GM12878 (cell line): ENCODE measurements at regions not wholly inside any gene's neighbourhood (a gene's known extent, or its start where the extent isn't known, plus 50 kb on each side); places are given as distances from the start of the nearest gene placed in this dataset.
A peak's percentile ranks its signal among the peaks of the same experiment; 100 is the strongest.

Experiments used
- ATAC-seq: fragments of 200-7000 bp; cut with Tn5 transposase; 3 replicates; pipeline ENCODE4 v1.9.1; 2020; ENCODE audit warnings: mild to moderate bottlenecking, moderate library complexity
- BruUV-seq: library from RNA; stranded (reverse); fragments of 400-500 nt; replicated peaks from 2 replicates; lab custom pipeline; 2021; lab: Mats Ljungman, UMichigan
- CTCF ChIA-PET: fragments of 300-600 bp; sonication (Branson Sonifier 250); formaldehyde crosslinking; extraction: SDS; loops from one replicate; lab custom pipeline; 2021; ENCODE audit warnings: inconsistent platforms; lab: Yijun Ruan, JAX
- POLR2A ChIA-PET: fragments of 350-600 bp; formaldehyde crosslinking; extraction: SDS; loops from one replicate; lab custom pipeline; 2021; ENCODE audit warnings: inconsistent platforms; lab: Charles Lee
- RAD21 ChIA-PET: fragments of 300-600 bp; sonication (Branson Sonifier 250); formaldehyde crosslinking; loops from one replicate; lab custom pipeline; 2023; ENCODE audit warnings: antibody characterized with exemption; ENCODE audit not compliant: unreplicated experiment; lab: Charles Lee
- SMC1A ChIA-PET: fragments of 300-600 bp; sonication (Branson Sonifier 250); formaldehyde crosslinking; loops from one replicate; lab custom pipeline; 2023; ENCODE audit not compliant: unreplicated experiment, uncharacterized antibody; lab: Charles Lee
- DNase-seq: peaks from one replicate; pipeline ENCODE4 v3.0.0-alpha.2; 2011; ENCODE audit warnings: low read depth, low spot score
- FAIRE-seq: peaks from 3 replicates; lab custom pipeline; 2011; peaks lifted over from hg19 to GRCh38; lab: Jason Lieb, UNC
- H2AFZ ChIP-seq: 2 replicates; pipeline ENCODE4 v1.6.0; 2011; ENCODE audit warnings: low read depth, low read length, control low read depth; ENCODE audit not compliant: control insufficient read depth
- H3K27ac ChIP-seq: 2 replicates; pipeline ENCODE4 v1.5.1; 2011; ENCODE audit warnings: control low read depth; ENCODE audit not compliant: control insufficient read depth, insufficient read depth
- H3K27me3 ChIP-seq, 2 experiments: replicated peaks in 1 of 2; 2 replicates each; pipeline versions ENCODE4 v1.6.0 to v1.6.1; 2011; ENCODE audit warnings: low read length in 1 of 2; ENCODE audit not compliant: control insufficient read depth in 2 of 2, insufficient read depth in 2 of 2
- H3K36me3 ChIP-seq, 2 experiments: 2 replicates each; pipeline ENCODE4 v1.5.1; 2011; ENCODE audit warnings: low read length in 1 of 2; ENCODE audit not compliant: control insufficient read depth in 2 of 2, insufficient read depth in 2 of 2
- H3K4me1 ChIP-seq: 2 replicates; pipeline ENCODE4 v1.6.1; 2011; ENCODE audit warnings: mild to moderate bottlenecking, low read length, moderate library complexity, mixed read lengths; ENCODE audit not compliant: control insufficient read depth, insufficient read depth
- H3K4me2 ChIP-seq: 2 replicates; pipeline ENCODE4 v1.6.0; 2011; ENCODE audit warnings: control low read depth; ENCODE audit not compliant: control insufficient read depth, insufficient read depth
- H3K4me3 ChIP-seq: fragments of 200-600 bp; sonication (generic); 2 replicates; pipeline ENCODE4 v1.5.1; 2016
- H3K79me2 ChIP-seq: 2 replicates; pipeline ENCODE4 v1.6.0; 2011; ENCODE audit warnings: low read length; ENCODE audit not compliant: control insufficient read depth, insufficient read depth
- H3K9ac ChIP-seq: 2 replicates; pipeline ENCODE4 v1.8.0; 2011; ENCODE audit warnings: low read length, control low read depth, mixed read lengths; ENCODE audit not compliant: control insufficient read depth, insufficient read depth
- H3K9me3 ChIP-seq: replicated peaks from 3 replicates; pipeline ENCODE4 v1.5.1; 2011; ENCODE audit warnings: mild to moderate bottlenecking, low read length; ENCODE audit not compliant: control insufficient read depth, insufficient read depth
- H4K20me1 ChIP-seq: 2 replicates; pipeline ENCODE4 v1.6.0; 2011; ENCODE audit not compliant: control insufficient read depth, insufficient read depth
- ATF7 ChIP-seq: fragments of 450-650 bp; IDR thresholded peaks from 2 replicates; pipeline ENCODE4 v1.6.1; 2016; ENCODE audit warnings: low read depth, mild to moderate bottlenecking
- BMI1 ChIP-seq: fragments of 450-650 bp; IDR thresholded peaks from 2 replicates; pipeline ENCODE4 v1.6.1; 2016; ENCODE audit warnings: mild to moderate bottlenecking, moderate library complexity, borderline replicate concordance
- DPF2 ChIP-seq: fragments of 450-650 bp; IDR thresholded peaks from 2 replicates; pipeline ENCODE4 v1.6.1; 2017; ENCODE audit warnings: mild to moderate bottlenecking
- IKZF1 ChIP-seq: fragments of 450-650 bp; conservative IDR thresholded peaks from 2 replicates; pipeline ENCODE4 v1.6.1; 2017; ENCODE audit warnings: antibody characterized with exemption, mild to moderate bottlenecking
- KLF5 ChIP-seq: fragments of 450-650 bp; IDR thresholded peaks from 2 replicates; pipeline ENCODE4 v1.6.1; 2014; ENCODE audit warnings: mild to moderate bottlenecking; ENCODE audit not compliant: partially characterized antibody
- PAX5 ChIP-seq: IDR thresholded peaks from 2 replicates; pipeline ENCODE4 v1.6.1; 2011; ENCODE audit warnings: low read depth, low read length, borderline replicate concordance
- RUNX3 ChIP-seq: IDR thresholded peaks from 2 replicates; pipeline ENCODE4 v1.6.1; 2012; ENCODE audit warnings: low read length, inconsistent platforms
- SMAD1 ChIP-seq: fragments of 450-650 bp; IDR thresholded peaks from 2 replicates; pipeline ENCODE4 v1.6.1; 2018; ENCODE audit warnings: mild to moderate bottlenecking, low read depth; ENCODE audit not compliant: partially characterized antibody
- ZBED1 ChIP-seq: IDR thresholded peaks from 2 replicates; pipeline ENCODE4 v1.6.1; 2016; ENCODE audit warnings: borderline replicate concordance
- WGBS: methylation state at CpG from one replicate; pipeline ENCODE4 v1.1.6; 2016; ENCODE audit warnings: low lambda C conversion rate; ENCODE audit not compliant: insufficient replicate concordance, insufficient coverage; ENCODE audit errors: missing lambda C conversion rate; 5-methylcytosine and 5-hydroxymethylcytosine counted together
- in situ Hi-C: fragments of 300-500 bp; cut with MboI; formaldehyde crosslinking; loops from 9 replicates; pipeline ENCODE4 v1.14.3; 2018; ENCODE audit warnings: mixed read lengths
- intact Hi-C: fragments of 100-400 bp; cut with micrococcal nuclease; formaldehyde crosslinking; loops from one replicate; pipeline ENCODE4 v1.14.2; 2022; ENCODE audit not compliant: unreplicated experiment
- TF ChIP-seq, protein P1 (sequence below): fragments of 450-650 bp; IDR thresholded peaks from 2 replicates; pipeline ENCODE4 v1.6.1; 2017; ENCODE audit warnings: mild to moderate bottlenecking, moderate library complexity
- TF ChIP-seq, protein P2 (sequence below): fragments of 450-650 bp; IDR thresholded peaks from 2 replicates; pipeline ENCODE4 v1.6.1; 2016; ENCODE audit warnings: mild to moderate bottlenecking
- TF ChIP-seq, protein P3 (sequence below): fragments of 450-650 bp; IDR thresholded peaks from 2 replicates; pipeline ENCODE4 v1.6.1; 2018; ENCODE audit warnings: borderline replicate concordance, mild to moderate bottlenecking; ENCODE audit not compliant: partially characterized antibody

- TF ChIP-seq, protein P1, sequence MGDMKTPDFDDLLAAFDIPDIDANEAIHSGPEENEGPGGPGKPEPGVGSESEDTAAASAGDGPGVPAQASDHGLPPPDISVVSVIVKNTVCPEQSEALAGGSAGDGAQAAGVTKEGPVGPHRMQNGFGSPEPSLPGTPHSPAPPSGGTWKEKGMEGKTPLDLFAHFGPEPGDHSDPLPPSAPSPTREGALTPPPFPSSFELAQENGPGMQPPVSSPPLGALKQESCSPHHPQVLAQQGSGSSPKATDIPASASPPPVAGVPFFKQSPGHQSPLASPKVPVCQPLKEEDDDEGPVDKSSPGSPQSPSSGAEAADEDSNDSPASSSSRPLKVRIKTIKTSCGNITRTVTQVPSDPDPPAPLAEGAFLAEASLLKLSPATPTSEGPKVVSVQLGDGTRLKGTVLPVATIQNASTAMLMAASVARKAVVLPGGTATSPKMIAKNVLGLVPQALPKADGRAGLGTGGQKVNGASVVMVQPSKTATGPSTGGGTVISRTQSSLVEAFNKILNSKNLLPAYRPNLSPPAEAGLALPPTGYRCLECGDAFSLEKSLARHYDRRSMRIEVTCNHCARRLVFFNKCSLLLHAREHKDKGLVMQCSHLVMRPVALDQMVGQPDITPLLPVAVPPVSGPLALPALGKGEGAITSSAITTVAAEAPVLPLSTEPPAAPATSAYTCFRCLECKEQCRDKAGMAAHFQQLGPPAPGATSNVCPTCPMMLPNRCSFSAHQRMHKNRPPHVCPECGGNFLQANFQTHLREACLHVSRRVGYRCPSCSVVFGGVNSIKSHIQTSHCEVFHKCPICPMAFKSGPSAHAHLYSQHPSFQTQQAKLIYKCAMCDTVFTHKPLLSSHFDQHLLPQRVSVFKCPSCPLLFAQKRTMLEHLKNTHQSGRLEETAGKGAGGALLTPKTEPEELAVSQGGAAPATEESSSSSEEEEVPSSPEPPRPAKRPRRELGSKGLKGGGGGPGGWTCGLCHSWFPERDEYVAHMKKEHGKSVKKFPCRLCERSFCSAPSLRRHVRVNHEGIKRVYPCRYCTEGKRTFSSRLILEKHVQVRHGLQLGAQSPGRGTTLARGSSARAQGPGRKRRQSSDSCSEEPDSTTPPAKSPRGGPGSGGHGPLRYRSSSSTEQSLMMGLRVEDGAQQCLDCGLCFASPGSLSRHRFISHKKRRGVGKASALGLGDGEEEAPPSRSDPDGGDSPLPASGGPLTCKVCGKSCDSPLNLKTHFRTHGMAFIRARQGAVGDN: no peak
- TF ChIP-seq ZBED1 (no peak), SMAD1 (no peak)
- TF ChIP-seq, all 136 proteins: peak for 0
These were observed 114.2 kb upstream of the ATP1A1 start (continued) for GRCh38 chr1:116258668-116259419.

DNA sequence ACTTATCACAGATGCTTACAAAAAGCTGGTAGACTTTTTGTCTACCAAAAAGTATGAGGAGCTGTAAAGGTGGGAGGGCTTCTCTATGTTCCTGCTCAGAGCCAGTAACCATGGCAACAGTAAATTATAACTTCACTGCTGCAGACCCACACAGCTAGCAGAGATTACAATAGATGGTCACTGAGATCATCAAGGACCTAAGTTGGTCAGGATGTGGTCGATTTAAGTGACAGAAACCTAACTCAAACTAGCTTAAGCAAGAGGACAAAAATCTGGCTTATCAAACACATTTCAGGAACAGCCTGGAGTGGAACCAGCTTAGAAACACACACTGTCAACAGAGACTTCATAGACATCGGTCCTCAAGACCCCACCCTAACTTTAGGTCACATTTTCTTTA lies 113.4 kb upstream of the ATP1A1 start:
- H3K79me2 ChIP-seq: no peaks in the 10 kb centered on the region
- H4K20me1 ChIP-seq: no peaks in the 10 kb centered on the region
- H3K4me2 ChIP-seq: no peak overlapping the region
- no peak overlapping the region for H3K27ac ChIP-seq
- H3K4me3 ChIP-seq: no peak overlapping the region
- no peaks in the 10 kb centered on the region for H3K36me3 ChIP-seq
- no peak overlapping the region for H2AFZ ChIP-seq
- WGBS: 33% methylated on average over 2 of the region's 2 CpGs
- ATAC-seq (peak; percentile 69), DNase-seq (no peak), FAIRE-seq (peak; percentile 31)
- ChIA-PET CTCF (interaction anchor here (1.5 kb wide), 1 partner anchor 225 kb away, joined by 7 read pairs; no protein-coding TSS in a partner anchor), POLR2A (no interaction called here), SMC1A (interaction anchor here (0.6 to 1.5 kb wide), 5 partner anchors 9 to 131 kb away, joined by 3 to 5 read pairs (median 4); no protein-coding TSS in a partner anchor), RAD21 (no interaction called here)
- no peaks in the 10 kb centered on the region for H3K9me3 ChIP-seq
- no peaks in the 10 kb centered on the region for H3K27me3 ChIP-seq
- in situ Hi-C loops (no loop called here), intact Hi-C loops (no loop called here)
- H3K4me1 ChIP-seq: peaks cover 6% of the 10 kb centered on the region
- no peak overlapping the region for H3K9ac ChIP-seq
- TF ChIP-seq BMI1 (peak; percentile 97), ATF7 (0 out of 2 replicates have a peak, but pooled peaks have one; percentile 10), DPF2 (no peak), KLF5 (no peak), IKZF1 (no peak), RUNX3 (peak; percentile 63), PAX5 (no peak)
- TF ChIP-seq, protein P2, sequence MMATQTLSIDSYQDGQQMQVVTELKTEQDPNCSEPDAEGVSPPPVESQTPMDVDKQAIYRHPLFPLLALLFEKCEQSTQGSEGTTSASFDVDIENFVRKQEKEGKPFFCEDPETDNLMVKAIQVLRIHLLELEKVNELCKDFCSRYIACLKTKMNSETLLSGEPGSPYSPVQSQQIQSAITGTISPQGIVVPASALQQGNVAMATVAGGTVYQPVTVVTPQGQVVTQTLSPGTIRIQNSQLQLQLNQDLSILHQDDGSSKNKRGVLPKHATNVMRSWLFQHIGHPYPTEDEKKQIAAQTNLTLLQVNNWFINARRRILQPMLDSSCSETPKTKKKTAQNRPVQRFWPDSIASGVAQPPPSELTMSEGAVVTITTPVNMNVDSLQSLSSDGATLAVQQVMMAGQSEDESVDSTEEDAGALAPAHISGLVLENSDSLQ: 0 out of 2 replicates have a peak, but pooled peaks have one; percentile 7
- TF ChIP-seq, protein P3, sequence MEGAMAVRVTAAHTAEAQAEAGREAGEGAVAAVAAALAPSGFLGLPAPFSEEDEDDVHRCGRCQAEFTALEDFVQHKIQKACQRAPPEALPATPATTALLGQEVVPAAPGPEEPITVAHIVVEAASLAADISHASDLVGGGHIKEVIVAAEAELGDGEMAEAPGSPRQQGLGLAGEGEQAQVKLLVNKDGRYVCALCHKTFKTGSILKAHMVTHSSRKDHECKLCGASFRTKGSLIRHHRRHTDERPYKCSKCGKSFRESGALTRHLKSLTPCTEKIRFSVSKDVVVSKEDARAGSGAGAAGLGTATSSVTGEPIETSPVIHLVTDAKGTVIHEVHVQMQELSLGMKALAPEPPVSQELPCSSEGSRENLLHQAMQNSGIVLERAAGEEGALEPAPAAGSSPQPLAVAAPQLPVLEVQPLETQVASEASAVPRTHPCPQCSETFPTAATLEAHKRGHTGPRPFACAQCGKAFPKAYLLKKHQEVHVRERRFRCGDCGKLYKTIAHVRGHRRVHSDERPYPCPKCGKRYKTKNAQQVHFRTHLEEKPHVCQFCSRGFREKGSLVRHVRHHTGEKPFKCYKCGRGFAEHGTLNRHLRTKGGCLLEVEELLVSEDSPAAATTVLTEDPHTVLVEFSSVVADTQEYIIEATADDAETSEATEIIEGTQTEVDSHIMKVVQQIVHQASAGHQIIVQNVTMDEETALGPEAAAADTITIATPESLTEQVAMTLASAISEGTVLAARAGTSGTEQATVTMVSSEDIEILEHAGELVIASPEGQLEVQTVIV: no peak
- BruUV-seq: no TSS peak
